Gastroesophageal sphincter (tissue), 4 donors: ENCODE measurements at regions not wholly inside any gene's neighbourhood (a gene's known extent, or its start where the extent isn't known, plus 50 kb on each side); places are given as distances from the start of the nearest gene placed in this dataset.

Experiments
- ATAC-seq: fragments of 150-250 bp; one replicate; pipeline ENCODE4 v1.9.1; 2016; ENCODE audit warnings: mild to moderate bottlenecking, moderate library complexity
- H3K27ac ChIP-seq, 4 donors: fragments of 200-600 bp; sonication (generic) in 3 of 4; 1 replicate in 3 of 4; 2 replicates in 1 of 4; pipeline ENCODE4 v1.5.1; 2016 to 2019
- H3K27me3 ChIP-seq: fragments of 200-600 bp; sonication (generic); one replicate; pipeline ENCODE4 v1.5.1; 2019
- H3K36me3 ChIP-seq, 2 donors: fragments of 200-600 bp; sonication (generic); one replicate each; pipeline ENCODE4 v1.5.1; 2019; ENCODE audit warnings: control low read depth in 1 of 2
- H3K4me1 ChIP-seq, 3 donors: fragments of 200-600 bp; sonication (generic); 1 replicate in 2 of 3; 2 replicates in 1 of 3; pipeline ENCODE4 v1.5.1; 2016 to 2019; ENCODE audit warnings: control low read depth in 2 of 3
- H3K4me3 ChIP-seq, 2 donors: fragments of 200-600 bp; sonication (generic); one replicate each; pipeline ENCODE4 v1.5.1; 2019; ENCODE audit warnings: mild to moderate bottlenecking in 1 of 2, moderate library complexity in 1 of 2
- H3K9me3 ChIP-seq, 3 donors: fragments of 200-600 bp; sonication (generic); one replicate each; pipeline ENCODE4 v1.5.1; 2017 to 2019; ENCODE audit warnings: control low read depth in 2 of 3
- CTCF ChIP-seq, 4 experiments: fragments of 200-600 bp in 2 of 4; fragments of 450-650 bp in 2 of 4; sonication (generic) in 1 of 4; IDR thresholded peaks; one replicate each; pipeline ENCODE4 v1.5.1; 2017 to 2019; ENCODE audit warnings: antibody characterized with exemption in 4 of 4, mild to moderate bottlenecking in 2 of 4, moderate library complexity in 2 of 4
- EP300 ChIP-seq: sonication (generic); formaldehyde crosslinking; IDR thresholded peaks from one replicate; pipeline ENCODE4 v1.6.1; 2017; ENCODE audit warnings: antibody characterized with exemption, mild to moderate bottlenecking
- POLR2A ChIP-seq, 2 donors: fragments of 450-650 bp; IDR thresholded peaks; one replicate each; pipeline ENCODE4 v1.6.1; 2017; ENCODE audit warnings: antibody characterized with exemption in 2 of 2, mild to moderate bottlenecking in 2 of 2, moderate library complexity in 1 of 2
- POLR2AphosphoS5 ChIP-seq: sonication (generic); formaldehyde crosslinking; IDR thresholded peaks from one replicate; pipeline ENCODE4 v1.6.1; 2017; ENCODE audit warnings: antibody characterized with exemption
- WGBS, 2 donors: methylation state at CpG; one replicate each; pipeline ENCODE4 v1.1.5; 2018; ENCODE audit warnings: low coverage in 1 of 2; 5-methylcytosine and 5-hydroxymethylcytosine counted together

- no peaks in the 10 kb centered on the region for H3K4me1 ChIP-seq
- peaks cover 0 to 7% (median 0%) of the 10 kb centered on the region in 3 donors for H3K9me3 ChIP-seq
- H3K4me3 ChIP-seq = no peak overlapping the region
- H3K27me3 ChIP-seq = no peaks in the 10 kb centered on the region
- ATAC-seq = no peak
- H3K27ac ChIP-seq = no peak overlapping the region
- no peak for TF ChIP-seq EP300
- TF ChIP-seq POLR2AphosphoS5 = no peak
- no peak for TF ChIP-seq POLR2A (IDR thresholded peaks at IDR 0.05)
- TF ChIP-seq CTCF (IDR thresholded peaks at IDR 0.05) = no peak
- no peaks in the 10 kb centered on the region for H3K36me3 ChIP-seq
These were observed 1033.7 kb downstream of the KCNT2 start for GRCh38 chr1:195574511-195574910.

- Histone ChIP-seq H3K36me3 (no peaks in the 10 kb centered on the region), H3K4me3 (no peak overlapping the region), H3K27me3 (no peaks in the 10 kb centered on the region), H3K4me1 (no peaks in the 10 kb centered on the region), H3K27ac (no peak overlapping the region), H3K9me3 (peaks cover 0 to 7% (median 0%) of the 10 kb centered on the region in 3 donors)
- 79% methylated on average over 3 of the region's 3 CpGs; no CpG with 5 or more reads in 1 of the 2 donors for WGBS, 2 donors
- no peak for ATAC-seq
- no peak for TF ChIP-seq POLR2AphosphoS5
- no peak for TF ChIP-seq EP300
These were observed 1038.3 kb downstream of the KCNT2 start for GRCh38 chr1:195569934-195570333.

DNA sequence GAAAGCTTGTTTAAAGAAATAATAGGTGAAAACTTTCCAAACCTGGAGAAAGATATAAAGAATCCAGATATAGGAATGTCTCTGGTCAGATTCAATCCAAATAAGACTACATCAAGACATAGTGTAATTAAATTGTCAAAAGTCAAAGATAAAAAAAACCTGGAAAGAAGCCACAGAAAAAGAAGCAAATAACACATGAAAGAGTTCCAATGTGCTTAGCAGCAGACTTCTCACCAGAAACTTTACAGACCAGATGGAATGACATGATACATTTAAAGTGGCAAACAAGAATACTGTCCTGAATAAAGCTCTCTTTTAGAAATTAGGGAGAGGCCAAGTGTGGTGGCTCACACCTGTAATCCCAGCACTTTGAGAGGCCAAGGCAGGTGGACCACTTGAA lies 1039.9 kb downstream of the KCNT2 start:
- Histone ChIP-seq H3K4me1 (no peaks in the 10 kb centered on the region), H3K9me3 (peaks cover 0 to 7% (median 0%) of the 10 kb centered on the region in 3 donors), H3K36me3 (no peaks in the 10 kb centered on the region), H3K27me3 (no peaks in the 10 kb centered on the region), H3K4me3 (no peak overlapping the region), H3K27ac (no peak overlapping the region)
- no peak for TF ChIP-seq POLR2AphosphoS5
- no peak for TF ChIP-seq CTCF (IDR thresholded peaks at IDR 0.05)
- TF ChIP-seq EP300 = no peak
- no peak for TF ChIP-seq POLR2A (IDR thresholded peaks at IDR 0.05)
- no peak for ATAC-seq

- Histone ChIP-seq H3K27ac (no peak overlapping the region), H3K36me3 (no peaks in the 10 kb centered on the region), H3K4me3 (no peak overlapping the region), H3K27me3 (no peaks in the 10 kb centered on the region), H3K4me1 (no peaks in the 10 kb centered on the region), H3K9me3 (no peaks in the 10 kb centered on the region)
- TF ChIP-seq CTCF (IDR thresholded peaks at IDR 0.05) = no peak
- no peak for TF ChIP-seq POLR2AphosphoS5
- TF ChIP-seq POLR2A (IDR thresholded peaks at IDR 0.05) = no peak
- TF ChIP-seq EP300 = no peak
- 92 to 100% methylated on average over 2 of the region's 2 CpGs for WGBS, 2 donors
- no peak for ATAC-seq
These were observed 1046.2 kb downstream of the KCNT2 start for GRCh38 chr1:195562074-195562473.

GRCh38 chr1:195550071-195550862 lies 1058.0 kb downstream of the KCNT2 start:
- Histone ChIP-seq H3K4me3 (no peak overlapping the region), H3K4me1 (no peaks in the 10 kb centered on the region), H3K27ac (no peak overlapping the region), H3K9me3 (no peaks in the 10 kb centered on the region), H3K27me3 (no peaks in the 10 kb centered on the region), H3K36me3 (no peaks in the 10 kb centered on the region)
- no peak for ATAC-seq
- 88 to 89% methylated on average over 5 of the region's 5 CpGs for WGBS, 2 donors
- TF ChIP-seq EP300 = no peak
- no peak for TF ChIP-seq POLR2AphosphoS5
- TF ChIP-seq CTCF (IDR thresholded peaks at IDR 0.05) = no peak
- TF ChIP-seq POLR2A (IDR thresholded peaks at IDR 0.05) = no peak
